ENCODE measurements at regions not wholly inside any gene's neighbourhood (a gene's known extent, or its start where the extent isn't known, plus 50 kb on each side); places are given as distances from the start of the nearest gene placed in this dataset.
"Not testable (repeated sequence)": the region's sequence is repeated elsewhere in the genome, so short reads cannot be mapped to it uniquely, and the experiment has no call there.

- H2AFZ ChIP-seq (replicated peaks; ENCODE audit: low read length, poor library complexity); H4K8ac ChIP-seq (ENCODE audit: low read depth in 2 of 2, low read length in 2 of 2); H3K9ac ChIP-seq (ENCODE audit: low read depth, low read length); BruUV-seq (replicated peaks); CTCF ChIA-PET; H3K79me1 ChIP-seq (ENCODE audit: low read depth in 1 of 2, low read length in 2 of 2); H4K91ac ChIP-seq (ENCODE audit: insufficient read depth, low read depth, low read length); H3K27ac ChIP-seq (ENCODE audit: insufficient read depth, low read length); H3K23ac ChIP-seq (ENCODE audit: low read depth, low read length); H2AK9ac ChIP-seq (replicated peaks; ENCODE audit: low read depth, low read length, poor library complexity); H3K4me2 ChIP-seq (ENCODE audit: low read depth, low read length); POLR2A ChIA-PET (ENCODE audit: unreplicated experiment); H2BK15ac ChIP-seq (ENCODE audit: low read depth, low read length); H2BK5ac ChIP-seq (ENCODE audit: low read depth, low read length, poor library complexity, severe bottlenecking); intact Hi-C loops (cut with micrococcal nuclease); H3K4me1 ChIP-seq (ENCODE audit: control insufficient read depth, insufficient read depth, low read length); in situ Hi-C loops (cut with MboI; ENCODE audit: low sequenced_read_pairs); H2BK120ac ChIP-seq (ENCODE audit: low read depth, low read length); ATAC-seq (ENCODE audit: low read depth); H3K56ac ChIP-seq (ENCODE audit: extremely low read depth, insufficient read depth, low read length); H3K14ac ChIP-seq (replicated peaks; ENCODE audit: low read depth, low read length); H4K5ac ChIP-seq (ENCODE audit: low read depth, low read length); H3K9me3 ChIP-seq (ENCODE audit: control insufficient read depth, insufficient read depth, low read length); H3K18ac ChIP-seq (ENCODE audit: low read depth, low read length); dilution Hi-C loops (cut with HindIII; ENCODE audit: low sequenced_read_pairs, unreplicated experiment); H3K27me3 ChIP-seq (ENCODE audit: control insufficient read depth, insufficient read depth, low read length); H3K36me3 ChIP-seq (ENCODE audit: control insufficient read depth, insufficient read depth, low read length); H2BK20ac ChIP-seq (ENCODE audit: low read depth, low read length); H3K4me3 ChIP-seq (ENCODE audit: insufficient read depth, low read depth, low read length); H3K9me1 ChIP-seq (ENCODE audit: insufficient read depth, low read length); DNase-seq; H3K4ac ChIP-seq (ENCODE audit: low read depth, low read length); H2AK5ac ChIP-seq (ENCODE audit: low read depth, low read length); H4K20me1 ChIP-seq (ENCODE audit: insufficient read depth, low read length): not testable (repeated sequence)
- no CpG with 5 or more reads among the region's 13 CpGs for WGBS, 2 experiments (ENCODE audit: extremely low coverage in 2 of 2, insufficient read length in 1 of 2)
Measured at GRCh38 chr18:15329713-15330112, 581.7 kb downstream of the ANKRD30B start.

DNA sequence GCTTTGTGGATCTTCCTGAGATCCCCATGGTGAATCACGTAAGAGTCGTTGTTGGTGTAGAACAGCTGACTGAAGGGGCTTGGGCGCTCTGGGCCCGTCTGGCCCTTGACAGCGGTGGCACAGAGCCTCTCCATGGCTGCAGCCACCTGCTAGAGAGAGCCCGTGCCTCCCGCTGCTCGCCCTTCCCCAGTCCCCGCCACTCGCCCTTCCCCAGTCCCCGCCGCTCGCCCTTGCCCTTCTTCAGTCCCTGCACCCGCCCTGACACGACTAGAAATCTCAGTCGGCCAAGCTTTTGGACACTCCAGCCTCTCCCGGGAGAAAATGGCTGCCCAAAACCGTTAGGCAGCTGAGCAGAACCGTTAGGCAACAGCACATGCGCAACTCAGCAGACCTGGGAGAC lies 582.2 kb downstream of the ANKRD30B start:
- intact Hi-C loops (cut with micrococcal nuclease); H3K4ac ChIP-seq (ENCODE audit: low read depth, low read length); BruUV-seq (replicated peaks); H3K27ac ChIP-seq (ENCODE audit: insufficient read depth, low read length); H2BK120ac ChIP-seq (ENCODE audit: low read depth, low read length); H2BK15ac ChIP-seq (ENCODE audit: low read depth, low read length); H3K14ac ChIP-seq (replicated peaks; ENCODE audit: low read depth, low read length); H3K79me1 ChIP-seq (ENCODE audit: low read depth in 1 of 2, low read length in 2 of 2); H4K8ac ChIP-seq (ENCODE audit: low read depth in 2 of 2, low read length in 2 of 2); H3K9me3 ChIP-seq (ENCODE audit: control insufficient read depth, insufficient read depth, low read length); CTCF ChIA-PET; H3K36me3 ChIP-seq (ENCODE audit: control insufficient read depth, insufficient read depth, low read length); H2AK9ac ChIP-seq (replicated peaks; ENCODE audit: low read depth, low read length, poor library complexity); dilution Hi-C loops (cut with HindIII; ENCODE audit: low sequenced_read_pairs, unreplicated experiment); H3K9me1 ChIP-seq (ENCODE audit: insufficient read depth, low read length); H4K20me1 ChIP-seq (ENCODE audit: insufficient read depth, low read length); H2BK5ac ChIP-seq (ENCODE audit: low read depth, low read length, poor library complexity, severe bottlenecking); H2AFZ ChIP-seq (replicated peaks; ENCODE audit: low read length, poor library complexity); H3K9ac ChIP-seq (ENCODE audit: low read depth, low read length); H2BK20ac ChIP-seq (ENCODE audit: low read depth, low read length); DNase-seq; H4K5ac ChIP-seq (ENCODE audit: low read depth, low read length); H3K4me2 ChIP-seq (ENCODE audit: low read depth, low read length); H2AK5ac ChIP-seq (ENCODE audit: low read depth, low read length); in situ Hi-C loops (cut with MboI; ENCODE audit: low sequenced_read_pairs); POLR2A ChIA-PET (ENCODE audit: unreplicated experiment); ATAC-seq (ENCODE audit: low read depth); H3K18ac ChIP-seq (ENCODE audit: low read depth, low read length); H3K4me1 ChIP-seq (ENCODE audit: control insufficient read depth, insufficient read depth, low read length); H4K91ac ChIP-seq (ENCODE audit: insufficient read depth, low read depth, low read length); H3K27me3 ChIP-seq (ENCODE audit: control insufficient read depth, insufficient read depth, low read length); H3K56ac ChIP-seq (ENCODE audit: extremely low read depth, insufficient read depth, low read length); H3K4me3 ChIP-seq (ENCODE audit: insufficient read depth, low read depth, low read length); H3K23ac ChIP-seq (ENCODE audit: low read depth, low read length): not testable (repeated sequence)
- 69% methylated on average over 8 of the region's 20 CpGs; no CpG with 5 or more reads in 1 of the 2 experiments for WGBS, 2 experiments (ENCODE audit: extremely low coverage in 2 of 2, insufficient read length in 1 of 2)
